Tibial nerve (tissue), 3 donors: ENCODE measurements at regions not wholly inside any gene's neighbourhood (a gene's known extent, or its start where the extent isn't known, plus 50 kb on each side); places are given as distances from the start of the nearest gene placed in this dataset.

Source experiments
- POLR2A ChIP-seq, 2 donors: fragments of 450-650 bp; IDR thresholded peaks; one replicate each; pipeline ENCODE4 v1.6.1; 2017; ENCODE audit warnings: antibody characterized with exemption in 2 of 2, mild to moderate bottlenecking in 2 of 2, moderate library complexity in 2 of 2
- TF ChIP-seq, protein P1 (sequence below), 5 experiments: fragments of 200-600 bp in 3 of 5; fragments of 450-650 bp in 2 of 5; sonication (generic) in 3 of 5; IDR thresholded peaks; one replicate each; pipeline ENCODE4 v1.5.1; 2016 to 2019; ENCODE audit warnings: antibody characterized with exemption in 5 of 5, mild to moderate bottlenecking in 3 of 5, moderate library complexity in 2 of 5

DNA sequence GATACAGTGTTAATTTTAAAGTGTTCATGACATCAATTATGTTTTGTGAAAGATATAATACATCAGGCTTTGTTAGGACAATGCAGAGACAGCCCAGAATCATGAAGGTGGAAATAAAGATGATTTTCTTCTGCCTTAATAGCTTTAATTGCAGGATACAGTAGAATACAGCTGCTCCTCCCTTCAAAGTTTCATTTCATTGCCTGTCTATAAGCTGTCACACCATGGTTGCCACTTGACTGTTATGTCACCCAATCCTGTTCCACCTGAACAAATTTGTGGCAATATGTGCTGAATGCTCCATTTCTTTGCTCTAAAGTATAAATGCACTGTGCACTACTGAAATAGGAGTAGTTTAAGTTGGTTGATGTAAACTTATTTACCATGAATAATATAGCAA, 537.8 kb upstream of the ROBO2 start:
- TF ChIP-seq, protein P1, sequence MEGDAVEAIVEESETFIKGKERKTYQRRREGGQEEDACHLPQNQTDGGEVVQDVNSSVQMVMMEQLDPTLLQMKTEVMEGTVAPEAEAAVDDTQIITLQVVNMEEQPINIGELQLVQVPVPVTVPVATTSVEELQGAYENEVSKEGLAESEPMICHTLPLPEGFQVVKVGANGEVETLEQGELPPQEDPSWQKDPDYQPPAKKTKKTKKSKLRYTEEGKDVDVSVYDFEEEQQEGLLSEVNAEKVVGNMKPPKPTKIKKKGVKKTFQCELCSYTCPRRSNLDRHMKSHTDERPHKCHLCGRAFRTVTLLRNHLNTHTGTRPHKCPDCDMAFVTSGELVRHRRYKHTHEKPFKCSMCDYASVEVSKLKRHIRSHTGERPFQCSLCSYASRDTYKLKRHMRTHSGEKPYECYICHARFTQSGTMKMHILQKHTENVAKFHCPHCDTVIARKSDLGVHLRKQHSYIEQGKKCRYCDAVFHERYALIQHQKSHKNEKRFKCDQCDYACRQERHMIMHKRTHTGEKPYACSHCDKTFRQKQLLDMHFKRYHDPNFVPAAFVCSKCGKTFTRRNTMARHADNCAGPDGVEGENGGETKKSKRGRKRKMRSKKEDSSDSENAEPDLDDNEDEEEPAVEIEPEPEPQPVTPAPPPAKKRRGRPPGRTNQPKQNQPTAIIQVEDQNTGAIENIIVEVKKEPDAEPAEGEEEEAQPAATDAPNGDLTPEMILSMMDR (IDR thresholded peaks at IDR 0.05) = no peak
- TF ChIP-seq POLR2A (IDR thresholded peaks at IDR 0.05) = no peak
